Cardiac muscle cell (in vitro differentiated cells and primary cell): ENCODE measurements at regions not wholly inside any gene's neighbourhood (a gene's known extent, or its start where the extent isn't known, plus 50 kb on each side); places are given as distances from the start of the nearest gene placed in this dataset.

Experiments
- DNase-seq, 2 donors: peaks; one replicate each; pipeline versions ENCODE4 v3.0.0 to v3.0.0-alpha.2; 2010 to 2017; ENCODE audit warnings: low read depth in 1 of 2, low spot score in 1 of 2
- H3K27ac ChIP-seq: fragments of 200-600 bp; sonication (generic); 2 replicates; pipeline ENCODE4 v1.5.1; 2016
- H3K27me3 ChIP-seq: fragments of 200-600 bp; sonication (generic); 2 replicates; pipeline ENCODE4 v1.6.0; 2016; ENCODE audit warnings: control low read depth
- H3K36me3 ChIP-seq: fragments of 200-600 bp; sonication (generic); 2 replicates; pipeline ENCODE4 v1.5.1; 2016; ENCODE audit warnings: control low read depth
- H3K4me1 ChIP-seq: fragments of 200-600 bp; sonication (generic); 2 replicates; pipeline ENCODE4 v1.8.1; 2017; ENCODE audit warnings: low read depth, mild to moderate bottlenecking, mixed run types
- H3K4me3 ChIP-seq: fragments of 200-600 bp; sonication (generic); 2 replicates; pipeline ENCODE4 v1.5.1; 2016; ENCODE audit warnings: mild to moderate bottlenecking
- H3K9me3 ChIP-seq: fragments of 200-600 bp; sonication (generic); 2 replicates; pipeline ENCODE4 v1.5.1; 2017; ENCODE audit warnings: low read depth, mild to moderate bottlenecking, control low read depth
- CTCF ChIP-seq: IDR thresholded peaks from 2 replicates; pipeline ENCODE4 v1.5.1; 2012; ENCODE audit warnings: low read depth, mild to moderate bottlenecking, low read length

GRCh38 chr4:85411386-85411785 is 63.6 kb upstream of the ARHGAP24 start:
- TF ChIP-seq CTCF: no peak
- Histone ChIP-seq H3K4me3 (no peak overlapping the region), H3K36me3 (no peaks in the 10 kb centered on the region), H3K9me3 (no peaks in the 10 kb centered on the region), H3K27me3 (no peaks in the 10 kb centered on the region), H3K4me1 (no peaks in the 10 kb centered on the region), H3K27ac (no peak overlapping the region)
- DNase-seq: no peak

- H3K36me3 ChIP-seq: no peaks in the 10 kb centered on the region
- no peak overlapping the region for H3K4me3 ChIP-seq
- DNase-seq: no peak
- TF ChIP-seq CTCF: no peak
- no peaks in the 10 kb centered on the region for H3K27me3 ChIP-seq
- H3K27ac ChIP-seq: no peak overlapping the region
- H3K4me1 ChIP-seq: no peaks in the 10 kb centered on the region
- no peaks in the 10 kb centered on the region for H3K9me3 ChIP-seq
These were observed 60.0 kb upstream of the ARHGAP24 start for GRCh38 chr4:85414972-85415371.

DNA sequence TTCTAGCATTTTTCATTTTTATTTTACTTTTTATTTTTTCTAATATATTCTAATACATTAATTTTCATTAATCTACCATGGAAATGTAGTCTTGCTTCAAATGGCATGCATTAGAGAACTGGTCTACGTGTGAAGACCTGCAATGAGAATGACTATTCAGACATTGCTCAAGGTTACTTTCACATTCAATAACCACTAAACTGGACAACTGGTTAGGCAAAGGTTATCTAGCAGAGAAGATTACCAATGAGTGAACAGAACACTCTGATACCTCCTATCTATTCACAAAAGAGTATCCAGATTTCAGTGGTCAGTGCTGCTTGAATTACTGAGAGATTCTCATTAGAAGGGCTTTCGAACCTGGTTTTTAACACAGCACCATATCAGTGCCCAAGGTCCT is 58.9 kb upstream of the ARHGAP24 start:
- peaks cover 5% of the 10 kb centered on the region for H3K4me1 ChIP-seq
- no peak overlapping the region for H3K4me3 ChIP-seq
- TF ChIP-seq CTCF: no peak
- H3K27ac ChIP-seq: no peak overlapping the region
- H3K36me3 ChIP-seq: no peaks in the 10 kb centered on the region
- H3K9me3 ChIP-seq: no peaks in the 10 kb centered on the region
- H3K27me3 ChIP-seq: no peaks in the 10 kb centered on the region
- no peak for DNase-seq

DNA sequence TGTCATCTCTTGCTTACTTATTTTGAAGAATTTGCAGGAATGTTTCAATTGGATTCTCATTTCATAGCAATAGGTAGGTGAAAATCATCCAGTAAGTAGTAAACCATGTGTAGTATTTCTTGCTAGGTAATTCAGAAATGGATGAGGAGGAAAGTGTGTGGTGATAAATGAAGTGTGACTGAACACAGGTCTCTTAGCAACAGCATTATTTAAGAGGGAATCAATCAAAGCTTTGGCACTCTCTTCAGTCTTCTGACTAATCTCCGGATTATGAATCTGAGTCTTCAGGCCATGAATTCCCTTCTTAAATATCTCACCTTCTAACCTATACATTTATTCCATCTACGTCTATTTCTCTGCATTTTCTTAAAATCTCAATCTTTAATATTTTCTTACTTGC is 55.8 kb upstream of the ARHGAP24 start:
- Histone ChIP-seq H3K27me3 (no peaks in the 10 kb centered on the region), H3K9me3 (no peaks in the 10 kb centered on the region), H3K4me1 (peaks cover 5% of the 10 kb centered on the region), H3K4me3 (no peak overlapping the region), H3K27ac (no peak overlapping the region), H3K36me3 (no peaks in the 10 kb centered on the region)
- DNase-seq: no peak
- no peak for TF ChIP-seq CTCF

GRCh38 chr4:85420831-85421230 is 54.1 kb upstream of the ARHGAP24 start:
- Histone ChIP-seq H3K36me3 (no peaks in the 10 kb centered on the region), H3K4me3 (no peak overlapping the region), H3K9me3 (no peaks in the 10 kb centered on the region), H3K4me1 (peaks cover 9% of the 10 kb centered on the region), H3K27ac (no peak overlapping the region), H3K27me3 (no peaks in the 10 kb centered on the region)
- peak; percentile 5 to 37 for DNase-seq
- no peak for TF ChIP-seq CTCF

DNA sequence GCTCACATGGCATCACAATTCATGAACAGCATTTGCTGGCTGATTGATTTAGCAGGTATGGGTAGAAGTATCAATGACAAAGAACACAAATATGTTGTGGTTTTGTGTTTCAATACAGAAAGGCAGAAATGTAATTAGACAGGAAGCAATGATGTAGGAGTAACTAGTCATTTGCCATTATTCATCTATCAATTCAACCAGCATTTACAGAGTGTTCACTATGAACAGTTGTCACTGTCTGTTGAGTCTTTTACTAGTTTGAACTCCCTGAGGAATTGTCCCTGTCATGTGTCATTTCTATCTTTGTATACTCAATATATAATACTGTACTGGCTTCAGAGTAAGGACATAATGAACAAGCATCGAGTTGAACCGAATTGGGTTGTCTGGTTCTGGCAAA is 51.5 kb upstream of the ARHGAP24 start:
- Histone ChIP-seq H3K27ac (no peak overlapping the region), H3K4me1 (peaks cover 25% of the 10 kb centered on the region), H3K4me3 (no peak overlapping the region), H3K36me3 (no peaks in the 10 kb centered on the region), H3K9me3 (no peaks in the 10 kb centered on the region), H3K27me3 (no peaks in the 10 kb centered on the region)
- no peak for DNase-seq
- TF ChIP-seq CTCF: no peak
